Calu3 (cell line): ENCODE measurements at regions not wholly inside any gene's neighbourhood (a gene's known extent, or its start where the extent isn't known, plus 50 kb on each side); places are given as distances from the start of the nearest gene placed in this dataset.
"Not testable (repeated sequence)": the region's sequence is repeated elsewhere in the genome, so short reads cannot be mapped to it uniquely, and the experiment has no call there.

ENCODE experiments used
- BruUV-seq: library from RNA; stranded (reverse); fragments of 400-500 nt; replicated peaks from 2 replicates; lab custom pipeline; 2021; lab: Mats Ljungman, UMichigan
- CTCF ChIA-PET: fragments of 300-600 bp; sonication (Branson Sonifier 250); formaldehyde crosslinking; loops from one replicate; lab custom pipeline; 2022; ENCODE audit warnings: antibody characterized with exemption; lab: Charles Lee
- DNase-seq: peaks from one replicate; pipeline ENCODE4 v3.0.0; 2022
- H3K27ac Mint-ChIP-seq: one replicate; pipeline ENCODE4 v1.8.0; 2022; ENCODE audit warnings: mixed read lengths; ENCODE audit not compliant: unreplicated experiment
- H3K27me3 Mint-ChIP-seq: one replicate; pipeline ENCODE4 v1.8.0; 2022; ENCODE audit warnings: mixed read lengths; ENCODE audit not compliant: unreplicated experiment
- H3K36me3 Mint-ChIP-seq: one replicate; pipeline ENCODE4 v1.8.0; 2022; ENCODE audit warnings: mild to moderate bottlenecking, moderate library complexity, mixed read lengths; ENCODE audit not compliant: insufficient read depth, unreplicated experiment
- H3K4me1 Mint-ChIP-seq: one replicate; pipeline ENCODE4 v1.8.0; 2022; ENCODE audit warnings: mild to moderate bottlenecking, low read depth, mixed read lengths; ENCODE audit not compliant: unreplicated experiment
- H3K4me3 Mint-ChIP-seq: one replicate; pipeline ENCODE4 v1.8.0; 2022; ENCODE audit warnings: mild to moderate bottlenecking, low read depth, moderate library complexity, mixed read lengths; ENCODE audit not compliant: unreplicated experiment
- H3K9me3 Mint-ChIP-seq: one replicate; pipeline ENCODE4 v1.8.0; 2022; ENCODE audit warnings: low read depth, mixed read lengths; ENCODE audit not compliant: unreplicated experiment
- CTCF ChIP-seq: fragments of 200-600 bp; IDR thresholded peaks from one replicate; pipeline ENCODE4 v1.8.0; 2022; ENCODE audit warnings: antibody characterized with exemption; ENCODE audit not compliant: unreplicated experiment
- intact Hi-C: fragments of 100-400 bp; cut with micrococcal nuclease; formaldehyde crosslinking; loops from one replicate; pipeline ENCODE4 v1.10.0; 2022; ENCODE audit not compliant: unreplicated experiment

- CTCF ChIA-PET, result interaction anchor here (0.7 kb wide), 1 partner anchor 296 kb away, joined by 3 read pairs; no protein-coding TSS in a partner anchor
- no TSS peak for BruUV-seq
- DNase-seq, result no peak
- H3K36me3 Mint-ChIP-seq, result no peaks in the 10 kb centered on the region
- no peaks in the 10 kb centered on the region for H3K4me1 Mint-ChIP-seq
- H3K27me3 Mint-ChIP-seq, result no peaks in the 10 kb centered on the region
- no peak overlapping the region for H3K4me3 Mint-ChIP-seq
- H3K27ac Mint-ChIP-seq, result no peak overlapping the region
- no peak for TF ChIP-seq CTCF
- no peaks in the 10 kb centered on the region for H3K9me3 Mint-ChIP-seq
- intact Hi-C loops, result no loop called here
Observed at GRCh38 chr4:127335073-127335620, 297.6 kb upstream of the INTU start.

- CTCF ChIA-PET, result no interaction called here
- no peaks in the 10 kb centered on the region for H3K27me3 Mint-ChIP-seq
Observed at GRCh38 chr4:127335732-127336131, 297.0 kb upstream of the INTU start.

GRCh38 chr4:127343123-127343522 lies 289.6 kb upstream of the INTU start:
- DNase-seq, CTCF ChIA-PET, H3K4me1 Mint-ChIP-seq, H3K4me3 Mint-ChIP-seq, H3K27ac Mint-ChIP-seq, H3K27me3 Mint-ChIP-seq, BruUV-seq, intact Hi-C loops, H3K9me3 Mint-ChIP-seq, H3K36me3 Mint-ChIP-seq: not testable (repeated sequence)

More at GRCh38 chr4:127335732-127336131, 297.0 kb upstream of the INTU start:
- no peak for DNase-seq
- H3K4me1 Mint-ChIP-seq, result no peaks in the 10 kb centered on the region
- no peaks in the 10 kb centered on the region for H3K9me3 Mint-ChIP-seq
- no peaks in the 10 kb centered on the region for H3K36me3 Mint-ChIP-seq
- no peak for TF ChIP-seq CTCF
- intact Hi-C loops, result no loop called here
- no TSS peak for BruUV-seq
- no peak overlapping the region for H3K4me3 Mint-ChIP-seq
- no peak overlapping the region for H3K27ac Mint-ChIP-seq

- Mint-ChIP-seq H3K27me3 (no peaks in the 10 kb centered on the region), H3K27ac (no peak overlapping the region), H3K4me1 (no peaks in the 10 kb centered on the region), H3K36me3 (no peaks in the 10 kb centered on the region), H3K9me3 (no peaks in the 10 kb centered on the region), H3K4me3 (no peak overlapping the region)
- CTCF ChIA-PET, result no interaction called here
- no peak for TF ChIP-seq CTCF
- intact Hi-C loops, result no loop called here
- no TSS peak for BruUV-seq
- no peak for DNase-seq
Observed at GRCh38 chr4:127344071-127344470, 288.7 kb upstream of the INTU start.

- intact Hi-C loops, result no loop called here
- no TSS peak for BruUV-seq
- no peak for DNase-seq
- no peak for TF ChIP-seq CTCF
- Mint-ChIP-seq H3K4me1 (no peaks in the 10 kb centered on the region), H3K9me3 (no peaks in the 10 kb centered on the region), H3K27me3 (no peaks in the 10 kb centered on the region), H3K4me3 (no peak overlapping the region), H3K36me3 (no peaks in the 10 kb centered on the region), H3K27ac (no peak overlapping the region)
- CTCF ChIA-PET, result no interaction called here
Observed at GRCh38 chr4:127347936-127348335, 284.8 kb upstream of the INTU start.
